ENCODE measurements at regions not wholly inside any gene's neighbourhood (a gene's known extent, or its start where the extent isn't known, plus 50 kb on each side); places are given as distances from the start of the nearest gene placed in this dataset.

GRCh38 chr21:35344582-35344981, 295.5 kb upstream of the RUNX1 start:
- no peak for DNase-seq (ENCODE audit: low read depth)

GRCh38 chr21:35343046-35343819, 294.1 kb upstream of the RUNX1 start:
- peak; percentile 45 for DNase-seq (ENCODE audit: low read depth)

GRCh38 chr21:35342440-35342839, 293.3 kb upstream of the RUNX1 start:
- no peak for DNase-seq (ENCODE audit: low read depth)

GRCh38 chr21:35340273-35340672, 291.2 kb upstream of the RUNX1 start:
- DNase-seq (ENCODE audit: low read depth), result no peak

GRCh38 chr21:35338881-35339632, 290.0 kb upstream of the RUNX1 start:
- DNase-seq (ENCODE audit: low read depth), result no peak

- no peak for DNase-seq (ENCODE audit: low read depth)
Observed at GRCh38 chr21:35338281-35338680, 289.2 kb upstream of the RUNX1 start.

- no peak for DNase-seq (ENCODE audit: low read depth)
Observed at GRCh38 chr21:35337573-35337972, 288.5 kb upstream of the RUNX1 start.

- no peak for DNase-seq (ENCODE audit: low read depth)
Observed at GRCh38 chr21:35336534-35336933, 287.4 kb upstream of the RUNX1 start.

- no peak for DNase-seq (ENCODE audit: low read depth)
Observed at GRCh38 chr21:35335951-35336446, 286.9 kb upstream of the RUNX1 start.

GRCh38 chr21:35333831-35334618, 284.9 kb upstream of the RUNX1 start:
- DNase-seq (ENCODE audit: low read depth), result no peak

- DNase-seq (ENCODE audit: low read depth), result no peak
Observed at GRCh38 chr21:35332841-35333426, 283.8 kb upstream of the RUNX1 start.

- no peak for DNase-seq (ENCODE audit: low read depth)
Observed at GRCh38 chr21:35329940-35330660, 281.0 kb upstream of the RUNX1 start.

- DNase-seq (ENCODE audit: low read depth), result no peak
Observed at GRCh38 chr21:35328856-35329455, 279.9 kb upstream of the RUNX1 start.

- no peak for DNase-seq (ENCODE audit: low read depth)
Observed at GRCh38 chr21:35326677-35327076, 277.6 kb upstream of the RUNX1 start.

GRCh38 chr21:35325953-35326352, 276.9 kb upstream of the RUNX1 start:
- no peak for DNase-seq (ENCODE audit: low read depth)

- DNase-seq (ENCODE audit: low read depth), result peak; percentile 68
Observed at GRCh38 chr21:35324372-35325220, 275.5 kb upstream of the RUNX1 start.

- DNase-seq (ENCODE audit: low read depth), result no peak
Observed at GRCh38 chr21:35323947-35324346, 274.8 kb upstream of the RUNX1 start.

GRCh38 chr21:35321322-35322200, 272.5 kb upstream of the RUNX1 start:
- no peak for DNase-seq (ENCODE audit: low read depth)

All from Daoy (cell line).